DMS79 treated with DMSO at 0.1 percent for 48 hours (cell line): ENCODE measurements at regions not wholly inside any gene's neighbourhood (a gene's known extent, or its start where the extent isn't known, plus 50 kb on each side); places are given as distances from the start of the nearest gene placed in this dataset.
"Not testable (repeated sequence)": the region's sequence is repeated elsewhere in the genome, so short reads cannot be mapped to it uniquely, and the experiment has no call there.

Experiments
- DNase-seq: peaks from one replicate; lab custom pipeline; 2025; lab: John Stamatoyannopoulos, UW

DNA sequence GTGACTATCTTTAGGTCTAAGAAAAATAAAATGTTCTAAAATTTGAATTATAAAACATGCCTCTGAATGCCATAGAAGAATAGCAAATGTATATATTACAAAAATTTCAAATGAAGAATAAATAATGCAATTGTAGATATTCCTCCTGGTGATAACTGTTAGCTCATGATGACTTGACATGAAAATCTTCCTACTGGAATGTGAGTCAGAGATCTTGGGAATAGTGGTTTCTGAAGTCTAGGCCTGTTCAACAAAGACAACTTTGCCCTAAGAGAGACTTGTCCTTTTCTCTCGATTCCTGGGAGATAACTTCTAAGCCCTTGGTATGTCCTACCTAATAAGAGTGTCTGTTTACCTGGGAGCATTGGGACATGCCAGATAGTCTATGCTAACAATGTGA lies 746.3 kb upstream of the RIOK2 start:
- no peak for DNase-seq

GRCh38 chr5:97931829-97932228 lies 748.8 kb upstream of the RIOK2 start:
- no peak for DNase-seq

DNA sequence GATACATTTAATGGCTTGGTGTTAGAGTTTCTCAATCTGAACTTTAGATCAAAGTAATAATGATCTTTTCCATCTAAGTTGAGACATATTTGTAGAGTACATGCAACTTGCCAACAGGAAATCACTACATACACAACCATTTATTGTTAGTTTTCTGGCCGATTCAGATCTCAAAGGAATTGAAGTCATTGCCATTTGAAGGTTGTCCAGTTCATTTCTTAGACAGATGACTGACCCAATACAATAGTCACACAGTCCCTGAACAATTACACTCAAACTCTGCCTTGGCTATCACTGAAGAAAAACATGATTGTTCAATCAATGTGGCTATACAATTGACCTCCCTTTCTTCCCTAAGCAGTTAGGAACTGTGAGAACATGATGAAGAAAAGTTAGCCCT lies 753.2 kb upstream of the RIOK2 start:
- DNase-seq, result no peak

DNA sequence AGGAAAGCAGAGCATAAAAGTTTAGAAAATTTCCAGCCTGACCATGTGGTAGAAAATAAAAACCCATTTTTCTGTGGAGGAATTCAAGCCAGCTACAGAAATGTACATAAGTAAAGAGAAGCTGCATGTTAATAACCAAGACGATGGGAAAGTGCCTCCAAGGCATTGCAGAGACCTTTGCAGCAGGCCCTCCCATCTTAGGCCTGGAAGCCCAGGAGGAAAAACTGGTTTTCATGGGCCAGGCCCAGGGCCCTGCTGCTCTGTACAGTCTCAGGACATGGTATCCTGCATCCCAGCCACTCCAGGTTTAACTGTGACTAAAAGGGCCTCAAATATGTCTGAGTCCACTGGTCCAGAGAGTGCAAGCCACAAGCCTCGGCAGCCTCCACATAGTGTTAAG lies 754.8 kb upstream of the RIOK2 start:
- DNase-seq, result no peak

DNA sequence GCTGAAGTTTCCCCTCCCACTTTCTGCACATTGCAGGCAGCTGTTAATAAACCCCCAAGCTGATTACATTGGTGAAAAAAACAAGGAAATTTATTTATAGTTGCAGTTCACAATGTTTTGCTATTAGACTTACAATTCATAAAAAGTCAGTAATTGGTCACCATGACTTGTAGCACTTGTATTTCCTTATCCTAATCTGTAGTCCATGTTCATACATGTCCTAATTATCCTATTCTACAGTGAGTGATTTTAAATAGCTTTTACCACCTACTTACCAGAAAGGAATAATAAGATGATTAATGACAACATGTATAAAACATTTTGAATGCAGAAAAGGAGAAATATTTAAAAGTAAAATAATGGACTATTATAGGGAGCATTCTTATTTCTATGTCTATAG lies 760.0 kb upstream of the RIOK2 start:
- no peak for DNase-seq

GRCh38 chr5:97951139-97951538 lies 768.1 kb upstream of the RIOK2 start:
- DNase-seq, result no peak

DNA sequence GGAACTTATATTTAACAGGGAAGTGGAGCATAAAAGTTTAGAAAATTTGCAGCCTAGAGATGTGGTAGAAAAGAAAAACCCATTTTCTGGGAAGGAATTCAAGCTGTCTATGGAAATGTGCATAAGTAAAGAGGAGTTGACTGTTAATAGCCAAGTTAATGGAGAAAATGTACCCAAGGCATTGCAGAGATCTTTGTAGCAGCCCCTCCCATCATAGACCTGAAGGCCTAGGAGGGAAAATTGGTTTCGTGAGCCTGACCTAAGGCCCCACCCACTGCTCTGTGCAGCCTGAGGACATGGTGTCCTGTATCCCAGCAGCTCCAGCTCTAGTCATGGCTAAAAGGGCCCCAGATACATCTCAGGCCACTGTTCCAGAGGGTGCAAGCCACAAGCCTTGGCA lies 772.4 kb upstream of the RIOK2 start:
- no peak for DNase-seq

DNA sequence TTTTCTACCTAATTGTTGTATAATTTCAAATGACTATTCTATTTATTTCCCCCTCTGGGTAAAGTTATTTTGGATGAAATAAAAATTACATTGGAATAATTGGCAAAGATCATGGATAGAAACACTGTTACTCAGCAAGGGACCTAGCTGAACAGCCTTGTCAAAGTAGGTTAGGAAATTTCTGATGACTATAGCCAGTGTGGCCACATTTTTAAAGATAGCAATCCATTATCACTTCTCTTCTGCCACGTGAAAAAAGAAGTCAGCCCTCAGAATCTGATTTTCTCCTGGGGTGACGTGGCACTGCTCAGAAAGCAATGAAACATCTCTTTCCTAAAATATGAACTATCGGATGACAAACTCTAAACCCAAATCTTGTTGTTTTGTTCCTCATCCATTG lies 784.2 kb upstream of the RIOK2 start:
- no peak for DNase-seq

DNA sequence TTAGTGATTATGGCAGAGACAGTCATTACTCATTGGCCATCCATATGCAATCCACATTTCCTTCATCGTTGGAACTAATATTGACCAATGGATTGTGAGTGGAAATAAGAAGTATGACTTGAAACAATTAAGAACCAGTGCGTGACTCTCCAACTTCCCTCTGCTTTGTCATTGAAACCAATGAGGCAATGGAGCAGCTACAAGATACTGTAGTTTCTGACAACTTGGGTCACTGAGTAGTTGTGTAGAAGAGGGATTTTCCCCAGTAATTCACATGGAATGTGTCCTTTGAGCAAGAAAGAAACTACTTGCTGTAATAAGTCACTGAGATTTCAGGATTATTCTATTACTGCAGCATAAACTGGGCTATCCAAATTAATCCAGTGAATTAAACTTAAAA lies 785.3 kb upstream of the RIOK2 start:
- no peak for DNase-seq

DNA sequence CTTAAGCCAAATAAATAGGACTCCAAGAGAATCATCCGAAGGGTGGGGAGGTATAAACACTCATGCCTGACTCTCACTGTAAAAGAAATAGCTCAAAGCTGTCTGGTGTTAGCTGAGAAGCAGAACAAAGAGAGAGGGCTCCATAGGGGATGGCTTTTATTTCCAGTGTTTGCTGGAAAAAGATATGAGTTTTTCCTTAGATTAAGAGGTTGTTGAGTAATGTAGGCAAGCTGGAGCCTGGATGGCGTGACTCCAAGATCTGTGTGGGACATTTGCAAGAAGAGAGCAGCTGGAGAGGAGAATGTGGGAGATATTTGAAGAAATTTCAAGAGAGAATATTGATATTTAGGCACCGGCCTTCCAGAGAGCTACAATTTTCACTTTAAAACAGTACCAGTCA lies 793.7 kb upstream of the RGMB start:
- DNase-seq, result no peak

DNA sequence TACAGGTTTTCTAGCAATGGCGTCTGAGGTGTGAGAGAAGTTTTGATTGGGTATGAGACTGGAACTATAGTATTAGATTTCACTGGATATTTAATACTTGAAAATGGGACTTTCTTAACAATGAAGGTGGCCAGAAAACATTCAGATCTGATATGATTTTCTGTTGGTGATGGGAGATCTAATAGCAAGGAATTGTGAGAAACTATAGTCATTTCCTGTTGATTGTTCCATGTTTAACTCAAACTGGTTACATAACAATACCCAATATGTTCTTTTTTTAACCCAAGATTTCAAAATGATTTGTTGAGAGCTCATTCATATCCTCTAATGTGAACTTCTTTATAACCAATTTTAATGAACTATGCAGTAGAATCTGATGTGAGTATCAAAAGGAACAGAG lies 793.2 kb upstream of the RGMB start:
- DNase-seq, result no peak

GRCh38 chr5:97986069-97986468 lies 787.4 kb upstream of the RGMB start:
- DNase-seq, result no peak

DNA sequence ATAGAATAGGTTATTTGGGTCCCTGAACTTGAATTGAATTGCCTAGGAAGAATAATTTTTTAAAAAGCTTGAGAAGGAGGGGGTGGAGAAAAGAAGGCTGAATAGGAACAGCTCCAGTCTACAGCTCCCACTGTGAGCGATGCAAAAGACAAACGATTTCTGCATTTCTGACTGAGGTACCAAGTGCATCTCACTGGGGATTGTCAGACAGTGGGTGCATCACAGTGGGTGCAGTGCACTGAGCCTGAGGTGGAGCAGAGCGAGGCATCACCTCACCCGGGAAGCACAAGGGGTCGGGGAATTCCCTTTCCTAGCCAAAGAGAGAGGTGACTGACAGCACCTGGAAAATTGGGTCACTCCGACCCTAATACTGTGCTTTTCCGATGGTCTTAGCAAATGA lies 782.2 kb upstream of the RGMB start:
- DNase-seq, result no peak

GRCh38 chr5:97998941-97999340 lies 774.5 kb upstream of the RGMB start:
- no peak for DNase-seq

DNA sequence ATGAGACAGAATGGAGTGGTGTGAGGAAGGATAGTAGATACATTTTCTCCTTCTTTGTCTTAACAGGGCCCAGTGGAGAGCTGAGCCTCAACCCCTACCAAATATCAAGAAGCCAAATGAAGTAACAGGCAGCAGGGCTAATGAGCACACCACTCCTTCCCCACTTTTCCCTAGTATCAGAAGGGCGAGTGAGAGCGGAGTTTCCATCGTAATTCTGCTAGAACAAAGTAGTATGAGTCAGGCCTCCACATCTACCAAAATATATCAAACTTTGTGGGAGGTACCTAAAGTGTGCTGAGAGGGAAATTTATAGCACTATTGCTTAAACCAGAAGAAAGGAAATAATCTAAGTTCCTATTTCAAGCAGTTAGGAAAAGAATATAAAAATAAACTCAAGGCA lies 769.0 kb upstream of the RGMB start:
- no peak for DNase-seq

- no peak for DNase-seq
Observed at GRCh38 chr5:98016771-98017170, 756.7 kb upstream of the RGMB start.

DNA sequence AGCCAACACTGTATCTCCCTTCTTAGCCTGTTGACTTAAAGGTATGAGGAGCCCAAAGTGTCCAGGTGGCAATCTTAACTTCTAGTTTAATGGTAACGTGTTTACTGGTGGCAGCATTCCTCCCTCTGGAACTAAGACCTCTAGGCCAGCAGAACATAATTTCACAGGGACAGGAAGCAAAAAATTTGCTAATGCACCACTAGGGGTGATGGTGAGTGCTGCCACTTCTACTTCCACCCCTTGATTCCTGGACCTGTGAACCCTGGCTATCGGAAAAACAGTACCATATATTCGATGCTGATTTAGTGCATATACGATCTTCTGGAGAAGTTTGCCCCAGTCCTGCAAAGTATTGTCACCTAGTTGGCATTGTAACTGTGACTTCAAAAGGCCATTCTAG lies 743.2 kb upstream of the RGMB start:
- DNase-seq, result not testable (repeated sequence)

DNA sequence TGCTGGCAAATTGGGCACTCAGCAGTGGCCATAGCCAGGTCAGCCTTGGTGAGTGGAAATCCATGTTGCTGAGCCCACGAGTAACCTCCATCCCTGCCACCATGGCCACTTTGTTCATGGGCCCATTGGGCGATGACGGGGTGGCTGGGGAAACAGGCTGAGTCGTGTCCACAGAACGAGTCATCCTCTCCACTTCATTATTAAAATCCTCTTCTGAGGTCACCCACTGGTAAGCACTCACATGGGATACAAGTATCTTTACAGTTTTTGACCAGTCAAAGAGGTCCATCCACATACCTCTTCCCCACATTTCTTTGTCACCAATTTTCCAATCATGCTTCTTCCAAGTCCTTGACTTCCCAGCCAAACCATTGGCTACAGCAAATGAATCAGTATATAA lies 742.4 kb upstream of the RGMB start:
- DNase-seq, result not testable (repeated sequence)

DNA sequence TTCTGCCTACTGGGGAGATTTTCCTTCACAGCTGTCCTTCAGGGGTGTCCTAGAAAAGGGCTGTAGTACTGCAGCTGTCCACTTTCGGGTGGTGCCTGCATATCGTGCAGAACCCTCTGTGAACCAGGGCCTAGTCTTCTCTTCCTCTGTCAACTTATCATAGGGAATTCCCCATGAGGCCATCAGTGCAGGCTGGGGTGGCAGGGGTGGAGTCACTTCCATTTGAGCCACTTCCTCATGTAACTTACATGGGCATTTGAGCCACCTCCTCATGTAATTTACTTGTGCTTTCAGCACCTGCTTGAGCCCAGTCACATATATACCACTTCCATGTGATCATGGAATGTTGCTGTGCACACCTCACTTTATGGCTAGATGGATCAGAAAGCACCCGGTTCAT lies 742.0 kb upstream of the RGMB start:
- no peak for DNase-seq

- DNase-seq, result no peak
Observed at GRCh38 chr5:98031926-98032325, 741.5 kb upstream of the RGMB start.

GRCh38 chr5:98041661-98042060 lies 731.8 kb upstream of the RGMB start:
- no peak for DNase-seq

DNA sequence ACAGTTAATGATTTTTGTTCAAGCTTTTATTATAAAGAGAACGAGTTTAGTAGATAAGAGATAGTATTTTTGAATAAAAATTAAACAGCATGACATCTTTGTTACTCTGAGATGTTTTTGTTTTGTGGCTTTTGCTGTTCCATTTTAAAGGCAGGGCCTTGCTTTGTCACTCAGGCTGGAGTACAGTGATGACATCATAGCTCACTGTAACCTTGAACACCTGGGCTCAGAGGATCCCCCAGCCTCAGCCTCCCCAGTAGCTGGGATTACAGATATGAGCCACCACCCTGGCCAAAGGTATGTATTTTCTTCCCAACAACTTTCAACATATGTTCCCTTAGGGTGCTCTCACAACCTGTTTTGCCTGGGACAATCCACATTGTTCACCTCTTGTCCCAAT lies 730.9 kb upstream of the RGMB start:
- no peak for DNase-seq

GRCh38 chr5:98042961-98043360 lies 730.5 kb upstream of the RGMB start:
- no peak for DNase-seq

DNA sequence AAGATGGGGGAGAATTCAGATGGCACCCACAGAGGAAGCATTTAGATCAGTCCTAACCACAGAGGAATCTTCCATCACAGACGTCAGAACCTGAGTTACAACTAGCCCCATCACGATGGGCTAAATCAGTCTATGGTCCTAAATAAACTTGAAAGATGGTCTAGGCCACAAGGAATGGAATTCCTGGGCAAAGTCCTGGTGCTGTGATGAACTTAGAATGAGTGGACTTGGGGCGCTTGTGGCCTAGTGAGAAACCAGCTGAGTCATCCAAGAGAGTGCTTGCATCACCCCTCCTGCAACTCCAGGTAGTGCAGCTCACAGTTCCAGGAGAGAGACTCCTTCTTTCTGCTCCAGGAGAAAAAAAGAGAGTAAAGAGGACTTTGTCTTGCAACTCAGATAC lies 722.9 kb upstream of the RGMB start:
- DNase-seq, result no peak

DNA sequence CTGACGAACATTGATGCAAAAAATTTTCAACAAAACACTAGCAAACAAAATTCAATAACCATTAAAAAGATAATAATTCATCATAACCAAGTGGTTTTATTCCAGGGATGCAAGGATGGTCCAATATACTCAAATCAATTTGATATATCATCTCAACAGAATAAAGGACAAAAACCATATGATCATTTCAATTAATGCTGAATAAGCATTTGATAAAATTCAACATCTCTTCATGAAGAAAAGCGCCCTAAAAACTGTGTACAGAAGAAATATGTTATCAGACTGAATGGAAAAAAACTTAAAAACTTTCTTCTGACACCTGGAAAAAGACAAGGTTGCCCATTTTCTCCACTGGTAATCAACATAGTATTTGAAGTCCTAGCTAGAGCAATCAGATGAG lies 720.3 kb upstream of the RGMB start:
- DNase-seq, result no peak
